Astrocyte (in vitro differentiated cells and primary cell): ENCODE measurements at regions not wholly inside any gene's neighbourhood (a gene's known extent, or its start where the extent isn't known, plus 50 kb on each side); places are given as distances from the start of the nearest gene placed in this dataset.

Experiments used
- DNase-seq: peaks from one replicate; pipeline ENCODE4 v3.0.0-alpha.2; 2010; ENCODE audit warnings: low read depth
- FAIRE-seq: peaks from 2 replicates; lab custom pipeline; 2011; peaks lifted over from hg19 to GRCh38; lab: Jason Lieb, UNC
- H2AFZ ChIP-seq: 2 replicates; pipeline ENCODE4 v1.6.0; 2012; ENCODE audit warnings: low read depth, low read length, inconsistent platforms
- H3K27ac ChIP-seq: 2 replicates; pipeline ENCODE4 v1.5.1; 2011; ENCODE audit warnings: low read depth, low read length, inconsistent platforms
- H3K27me3 ChIP-seq: 2 replicates; pipeline ENCODE4 v1.6.0; 2011; ENCODE audit warnings: low read length, inconsistent platforms; ENCODE audit not compliant: insufficient read depth
- H3K36me3 ChIP-seq: 2 replicates; pipeline ENCODE4 v1.5.1; 2011; ENCODE audit warnings: low read length, inconsistent platforms; ENCODE audit not compliant: insufficient read depth
- H3K4me1 ChIP-seq: 2 replicates; pipeline ENCODE4 v1.5.1; 2011; ENCODE audit warnings: low read length, inconsistent platforms; ENCODE audit not compliant: insufficient read depth
- H3K4me2 ChIP-seq: 2 replicates; pipeline ENCODE4 v1.6.0; 2012; ENCODE audit warnings: low read length, inconsistent platforms
- H3K4me3 ChIP-seq: 2 replicates; pipeline ENCODE4 v1.5.1; 2011; ENCODE audit warnings: low read depth, mild to moderate bottlenecking, low read length, inconsistent platforms; ENCODE audit not compliant: insufficient read depth
- H3K79me2 ChIP-seq: 2 replicates; pipeline ENCODE4 v1.6.0; 2012; ENCODE audit warnings: mild to moderate bottlenecking, low read length, inconsistent platforms; ENCODE audit not compliant: insufficient read depth
- H3K9ac ChIP-seq: 2 replicates; pipeline ENCODE4 v1.6.0; 2012; ENCODE audit warnings: mild to moderate bottlenecking, low read length, inconsistent platforms
- H3K9me3 ChIP-seq: 2 replicates; pipeline ENCODE4 v1.5.1; 2012; ENCODE audit warnings: low read depth, mild to moderate bottlenecking, low read length, inconsistent platforms; ENCODE audit not compliant: insufficient read depth
- H4K20me1 ChIP-seq: 2 replicates; pipeline ENCODE4 v1.6.0; 2012; ENCODE audit warnings: low read length, inconsistent platforms; ENCODE audit not compliant: insufficient read depth
- H3K27ac Mint-ChIP-seq: one replicate; pipeline ENCODE4 v1.8.0; 2021; ENCODE audit warnings: mild to moderate bottlenecking, mixed read lengths; ENCODE audit not compliant: unreplicated experiment
- H3K27me3 Mint-ChIP-seq: one replicate; pipeline ENCODE4 v1.8.0; 2021; ENCODE audit warnings: low read depth, mixed read lengths; ENCODE audit not compliant: unreplicated experiment
- H3K36me3 Mint-ChIP-seq: one replicate; pipeline ENCODE4 v1.8.0; 2021; ENCODE audit warnings: low read depth, mixed read lengths; ENCODE audit not compliant: unreplicated experiment
- H3K4me1 Mint-ChIP-seq: one replicate; pipeline ENCODE4 v1.8.0; 2021; ENCODE audit warnings: low read depth, mixed read lengths; ENCODE audit not compliant: unreplicated experiment
- H3K4me3 Mint-ChIP-seq: one replicate; pipeline ENCODE4 v1.8.0; 2021; ENCODE audit warnings: mild to moderate bottlenecking, moderate library complexity, mixed read lengths; ENCODE audit not compliant: unreplicated experiment
- H3K9me3 Mint-ChIP-seq: one replicate; pipeline ENCODE4 v1.8.0; 2021; ENCODE audit warnings: mild to moderate bottlenecking, mixed read lengths; ENCODE audit not compliant: unreplicated experiment
- EZH2 ChIP-seq: IDR thresholded peaks from 2 replicates; pipeline ENCODE4 v1.6.1; 2012; ENCODE audit warnings: mild to moderate bottlenecking, low read length, inconsistent platforms; ENCODE audit not compliant: insufficient read depth
- TF ChIP-seq, protein P1 (sequence below): IDR thresholded peaks from 2 replicates; pipeline ENCODE4 v1.5.1; 2011; ENCODE audit warnings: low read depth, mild to moderate bottlenecking, inconsistent platforms, low read length, moderate library complexity; ENCODE audit not compliant: insufficient read depth

- Histone ChIP-seq H2AFZ (no peak overlapping the region), H3K79me2 (no peaks in the 10 kb centered on the region), H3K4me1 (no peaks in the 10 kb centered on the region), H3K9ac (no peak overlapping the region), H3K9me3 (no peaks in the 10 kb centered on the region), H4K20me1 (no peaks in the 10 kb centered on the region), H3K4me3 (no peak overlapping the region), H3K27ac (no peak overlapping the region), H3K36me3 (no peaks in the 10 kb centered on the region), H3K4me2 (no peak overlapping the region), H3K27me3 (no peaks in the 10 kb centered on the region)
- no peaks in the 10 kb centered on the region for H3K9me3 Mint-ChIP-seq
- H3K4me1 Mint-ChIP-seq, result no peaks in the 10 kb centered on the region
- H3K27ac Mint-ChIP-seq, result no peak overlapping the region
- H3K27me3 Mint-ChIP-seq, result no peaks in the 10 kb centered on the region
- FAIRE-seq (peak; percentile 45), DNase-seq (no peak)
- TF ChIP-seq, protein P1, sequence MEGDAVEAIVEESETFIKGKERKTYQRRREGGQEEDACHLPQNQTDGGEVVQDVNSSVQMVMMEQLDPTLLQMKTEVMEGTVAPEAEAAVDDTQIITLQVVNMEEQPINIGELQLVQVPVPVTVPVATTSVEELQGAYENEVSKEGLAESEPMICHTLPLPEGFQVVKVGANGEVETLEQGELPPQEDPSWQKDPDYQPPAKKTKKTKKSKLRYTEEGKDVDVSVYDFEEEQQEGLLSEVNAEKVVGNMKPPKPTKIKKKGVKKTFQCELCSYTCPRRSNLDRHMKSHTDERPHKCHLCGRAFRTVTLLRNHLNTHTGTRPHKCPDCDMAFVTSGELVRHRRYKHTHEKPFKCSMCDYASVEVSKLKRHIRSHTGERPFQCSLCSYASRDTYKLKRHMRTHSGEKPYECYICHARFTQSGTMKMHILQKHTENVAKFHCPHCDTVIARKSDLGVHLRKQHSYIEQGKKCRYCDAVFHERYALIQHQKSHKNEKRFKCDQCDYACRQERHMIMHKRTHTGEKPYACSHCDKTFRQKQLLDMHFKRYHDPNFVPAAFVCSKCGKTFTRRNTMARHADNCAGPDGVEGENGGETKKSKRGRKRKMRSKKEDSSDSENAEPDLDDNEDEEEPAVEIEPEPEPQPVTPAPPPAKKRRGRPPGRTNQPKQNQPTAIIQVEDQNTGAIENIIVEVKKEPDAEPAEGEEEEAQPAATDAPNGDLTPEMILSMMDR, result no peak
- TF ChIP-seq EZH2, result no peak
- H3K36me3 Mint-ChIP-seq, result no peaks in the 10 kb centered on the region
- H3K4me3 Mint-ChIP-seq, result no peak overlapping the region
These were observed 53.2 kb upstream of the SPIN4 start for GRCh38 chrX:63404332-63404731.

- H3K4me2 ChIP-seq, result no peak overlapping the region
- TF ChIP-seq, protein P1, result no peak
- TF ChIP-seq EZH2, result no peak
- Mint-ChIP-seq H3K27ac (no peak overlapping the region), H3K27me3 (no peaks in the 10 kb centered on the region), H3K4me1 (no peaks in the 10 kb centered on the region), H3K36me3 (no peaks in the 10 kb centered on the region), H3K4me3 (no peak overlapping the region), H3K9me3 (no peaks in the 10 kb centered on the region)
- no peak for FAIRE-seq
- peak; percentile 1 for DNase-seq
- H4K20me1 ChIP-seq, result no peaks in the 10 kb centered on the region
- no peaks in the 10 kb centered on the region for H3K36me3 ChIP-seq
- H3K4me1 ChIP-seq, result no peaks in the 10 kb centered on the region
- no peaks in the 10 kb centered on the region for H3K27me3 ChIP-seq
- H3K4me3 ChIP-seq, result no peak overlapping the region
- H3K79me2 ChIP-seq, result no peaks in the 10 kb centered on the region
- H3K27ac ChIP-seq, result no peak overlapping the region
- no peak overlapping the region for H2AFZ ChIP-seq
- no peaks in the 10 kb centered on the region for H3K9me3 ChIP-seq
- H3K9ac ChIP-seq, result no peak overlapping the region
These were observed 51.0 kb upstream of the SPIN4 start for GRCh38 chrX:63402106-63402505.
